ENCODE measurements at regions not wholly inside any gene's neighbourhood (a gene's known extent, or its start where the extent isn't known, plus 50 kb on each side); places are given as distances from the start of the nearest gene placed in this dataset.
"Not testable (repeated sequence)": the region's sequence is repeated elsewhere in the genome, so short reads cannot be mapped to it uniquely, and the experiment has no call there.

DNA sequence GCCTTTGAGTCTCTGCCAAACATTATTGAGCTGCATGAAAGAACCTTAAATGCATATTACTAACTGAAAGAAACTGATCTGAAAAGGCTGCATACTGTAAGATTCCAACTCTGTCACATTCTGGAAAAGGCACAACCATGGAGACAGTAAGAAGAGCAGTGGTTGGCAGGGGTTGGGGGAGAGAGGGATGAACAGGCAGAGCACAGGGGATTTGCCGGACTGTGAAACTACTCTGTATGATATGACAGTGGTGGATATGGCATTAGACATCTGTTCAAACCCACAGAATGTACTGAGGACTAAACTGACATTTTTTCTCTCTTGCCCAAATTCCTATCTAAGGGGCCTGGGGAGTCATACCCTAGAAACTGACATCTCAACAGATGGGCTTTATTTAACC lies 138.4 kb downstream of the KCNJ12 start:
- DNase-seq (ENCODE audit: low read depth in 2 of 2, low spot score in 1 of 2) = not testable (repeated sequence)

- no peak for DNase-seq (ENCODE audit: low read depth in 2 of 2, low spot score in 1 of 2)
Observed at GRCh38 chr17:21517538-21518293, 141.6 kb downstream of the KCNJ12 start.

DNA sequence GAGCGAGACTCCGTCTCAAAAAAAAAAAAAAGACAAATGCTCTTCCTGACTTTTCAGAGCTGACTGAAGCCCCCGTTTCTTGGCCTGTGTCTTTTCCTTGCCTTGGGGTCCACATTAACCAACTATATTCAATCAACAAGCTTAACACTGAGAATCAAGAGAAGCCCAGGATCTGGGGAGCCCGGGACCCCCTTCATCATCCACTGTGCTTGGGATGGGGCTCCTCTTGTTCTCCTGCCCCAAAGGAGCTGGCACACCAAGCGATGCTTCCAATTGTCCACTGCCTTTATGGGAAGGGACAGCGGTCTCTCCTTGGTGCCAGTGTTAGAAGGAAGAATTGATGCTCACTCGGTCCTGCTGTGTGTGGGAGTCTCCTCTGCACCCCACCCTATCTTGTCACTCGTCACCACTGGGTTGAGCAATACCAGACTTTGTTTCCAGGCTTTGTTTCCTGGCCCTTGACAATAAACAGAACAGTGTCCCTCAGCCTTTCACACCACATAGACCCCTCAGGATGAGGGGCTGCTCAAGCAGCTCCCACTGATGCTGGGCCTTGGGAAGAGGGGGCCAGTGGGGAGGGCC lies 146.7 kb downstream of the KCNJ12 start:
- DNase-seq (ENCODE audit: low read depth in 2 of 2, low spot score in 1 of 2) = no peak

GRCh38 chr17:21523497-21524210 lies 147.5 kb downstream of the KCNJ12 start:
- DNase-seq (ENCODE audit: low read depth in 2 of 2, low spot score in 1 of 2) = no peak

DNA sequence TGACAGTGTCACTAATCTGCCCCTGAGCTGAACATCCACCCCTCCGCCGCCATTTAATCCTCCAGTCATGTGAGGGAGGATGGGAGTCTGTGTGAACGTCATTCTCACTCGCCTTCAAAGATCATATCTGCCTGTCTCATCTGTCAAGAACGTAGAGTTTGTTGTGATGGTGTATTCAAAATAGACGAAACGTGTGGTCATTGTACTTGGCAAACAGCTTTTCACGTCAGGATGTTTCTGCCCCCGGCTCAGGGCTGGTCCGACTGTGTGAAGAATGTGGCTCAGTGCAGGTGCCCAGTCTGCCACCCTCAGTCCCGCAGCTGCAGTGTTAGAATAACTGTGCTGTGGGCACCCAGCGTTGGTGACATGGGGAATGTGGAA lies 148.0 kb downstream of the KCNJ12 start:
- no peak for DNase-seq (ENCODE audit: low read depth in 2 of 2, low spot score in 1 of 2)

GRCh38 chr17:21525464-21526130 lies 149.4 kb downstream of the KCNJ12 start:
- no peak for DNase-seq (ENCODE audit: low read depth in 2 of 2, low spot score in 1 of 2)

- DNase-seq (ENCODE audit: low read depth in 2 of 2, low spot score in 1 of 2) = no peak
Observed at GRCh38 chr17:21528031-21528695, 152.0 kb downstream of the KCNJ12 start.

GRCh38 chr17:21530311-21530710 lies 154.2 kb downstream of the KCNJ12 start:
- no peak for DNase-seq (ENCODE audit: low read depth in 2 of 2, low spot score in 1 of 2)

GRCh38 chr17:21530841-21531240 lies 154.7 kb downstream of the KCNJ12 start:
- no peak for DNase-seq (ENCODE audit: low read depth in 2 of 2, low spot score in 1 of 2)

DNA sequence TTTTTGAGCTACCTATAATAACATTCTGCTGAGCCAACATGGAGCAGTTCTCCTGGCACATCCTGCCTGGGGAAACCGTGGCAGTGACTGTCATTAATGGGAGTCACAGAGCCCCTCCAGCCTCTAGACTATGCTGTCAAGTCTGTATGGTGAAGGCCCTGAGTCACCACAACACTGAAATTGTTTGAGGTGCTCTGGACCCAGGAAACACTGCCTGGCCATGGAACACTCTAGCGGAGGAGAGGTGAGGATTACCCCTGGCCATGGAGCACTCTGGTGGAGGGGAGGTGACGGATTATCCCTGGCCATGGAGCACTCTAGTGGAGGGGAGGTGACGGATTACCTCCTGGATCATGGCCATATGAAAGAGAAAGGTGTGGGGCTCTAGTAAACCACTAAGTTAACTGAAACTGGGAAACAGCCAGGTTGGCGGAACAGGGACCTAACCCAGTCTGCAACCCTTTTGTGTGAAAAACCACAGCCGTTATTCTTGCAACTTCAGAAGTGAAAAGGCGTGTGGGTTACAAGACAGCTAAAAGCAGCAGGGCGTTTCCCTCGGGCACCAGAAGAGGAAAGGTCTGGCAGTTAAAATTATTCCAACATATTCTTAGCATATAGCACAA lies 156.7 kb downstream of the KCNJ12 start:
- no peak for DNase-seq (ENCODE audit: low read depth in 2 of 2, low spot score in 1 of 2)

DNA sequence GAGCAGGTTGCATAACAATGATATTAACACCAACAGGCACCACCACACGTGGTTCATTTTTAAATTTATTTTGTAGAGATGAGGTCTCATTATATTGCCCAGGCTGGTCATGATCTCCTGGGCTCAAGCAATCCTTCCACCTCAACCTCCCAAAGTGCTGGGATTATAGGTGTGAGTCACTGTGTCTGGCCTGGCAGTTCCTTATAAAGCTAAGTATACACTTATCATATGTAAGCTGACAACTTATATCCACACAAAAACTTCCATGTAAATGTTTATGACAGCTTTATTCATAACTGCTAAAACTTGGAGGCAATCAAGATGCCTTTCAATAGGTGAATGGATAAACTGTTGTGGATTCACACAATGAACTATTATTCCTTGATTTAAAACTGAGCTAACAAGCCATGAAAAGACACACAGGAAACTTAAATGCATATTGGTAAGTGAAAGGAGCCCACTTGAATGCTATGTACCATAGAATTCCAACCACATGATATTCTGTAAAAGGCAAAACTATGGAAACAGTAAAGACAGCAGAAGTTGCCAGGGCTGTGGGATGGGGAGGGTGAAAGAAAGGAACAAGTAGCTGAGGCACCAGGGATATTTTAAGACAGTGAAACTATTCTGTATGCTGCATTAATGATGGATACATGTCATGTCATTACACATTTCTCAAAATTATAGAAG lies 156.5 kb upstream of the KCNJ18 start:
- DNase-seq (ENCODE audit: low read depth in 2 of 2, low spot score in 1 of 2) = no peak

DNA sequence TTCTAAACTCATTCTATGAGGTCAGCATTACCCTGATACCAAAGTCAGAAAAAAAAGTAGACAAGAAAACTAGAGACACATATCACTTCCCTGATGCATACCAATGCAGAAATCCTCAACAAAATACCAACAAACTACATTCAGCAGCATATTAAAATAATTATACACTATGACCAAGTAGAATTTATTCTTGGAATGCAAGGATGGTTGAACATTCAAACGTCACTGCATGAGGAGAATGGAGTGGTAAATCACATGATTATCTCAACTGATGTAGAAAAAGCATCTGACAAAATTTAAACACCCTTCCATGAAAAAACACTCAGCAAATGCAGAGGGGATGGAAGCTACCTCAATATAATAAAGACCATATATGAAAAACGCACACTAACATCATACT lies 155.0 kb upstream of the KCNJ18 start:
- DNase-seq (ENCODE audit: low read depth in 2 of 2, low spot score in 1 of 2) = no peak

DNA sequence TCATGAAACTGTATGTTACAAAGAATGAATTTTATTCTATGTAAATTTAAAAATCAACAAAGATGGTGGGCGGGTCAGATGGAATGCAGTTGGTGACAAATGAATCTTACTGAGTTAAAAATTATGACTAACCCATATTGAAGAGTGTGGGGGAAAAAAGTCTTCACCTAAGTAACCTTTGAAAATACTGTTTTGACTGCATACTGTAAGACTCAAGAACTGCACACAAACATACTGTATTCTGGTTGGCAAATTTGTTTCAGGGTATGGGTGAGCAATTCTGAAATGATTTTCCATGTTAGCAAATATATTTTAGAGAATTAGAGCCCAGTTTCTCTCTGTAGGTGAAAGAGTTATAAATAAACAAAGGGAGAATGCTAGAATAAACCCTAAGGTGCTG lies 153.7 kb upstream of the KCNJ18 start:
- no peak for DNase-seq (ENCODE audit: low read depth in 2 of 2, low spot score in 1 of 2)

DNA sequence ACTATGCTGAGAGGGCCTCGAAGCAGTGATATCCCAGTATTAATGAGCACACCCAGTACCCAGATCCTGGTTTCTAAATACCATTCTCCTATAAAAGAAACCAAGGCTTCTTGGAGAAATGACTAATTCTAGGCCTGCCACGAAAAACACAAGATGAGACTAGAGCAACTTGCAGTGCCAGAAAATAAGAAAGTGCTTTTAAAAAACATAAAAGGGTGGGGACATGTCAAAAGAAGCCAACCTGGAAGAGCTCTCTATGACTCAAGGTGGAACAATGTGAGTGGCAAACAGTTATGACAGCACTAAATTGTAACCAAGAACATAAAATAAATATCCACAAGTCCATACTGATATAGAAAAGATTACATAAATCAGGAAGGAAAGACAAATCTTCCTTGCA lies 153.2 kb upstream of the KCNJ18 start:
- DNase-seq (ENCODE audit: low read depth in 2 of 2, low spot score in 1 of 2) = no peak

DNA sequence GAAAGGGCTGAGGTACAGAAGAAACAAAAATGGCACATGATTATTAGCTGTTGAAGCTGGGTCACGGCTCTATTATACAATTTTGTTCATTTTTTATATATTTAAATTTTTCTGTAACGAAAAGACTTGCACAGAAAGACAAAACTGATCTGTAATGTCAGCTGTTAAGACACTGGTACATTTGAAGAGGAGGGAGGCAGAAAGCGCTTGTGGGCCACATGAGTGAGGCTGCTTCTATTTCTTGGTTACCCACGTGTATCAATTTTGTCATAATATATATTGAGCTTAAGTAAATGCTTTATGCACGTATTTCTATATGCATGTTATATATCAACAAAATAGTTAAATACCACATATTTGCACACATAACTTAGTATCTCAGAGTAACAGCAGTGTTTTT lies 151.8 kb upstream of the KCNJ18 start:
- DNase-seq (ENCODE audit: low read depth in 2 of 2, low spot score in 1 of 2) = no peak

GRCh38 chr17:21542070-21542469 lies 150.3 kb upstream of the KCNJ18 start:
- DNase-seq (ENCODE audit: low read depth in 2 of 2, low spot score in 1 of 2) = no peak

GRCh38 chr17:21542991-21543390 lies 149.3 kb upstream of the KCNJ18 start:
- DNase-seq (ENCODE audit: low read depth in 2 of 2, low spot score in 1 of 2) = no peak

- no peak for DNase-seq (ENCODE audit: low read depth in 2 of 2, low spot score in 1 of 2)
Observed at GRCh38 chr17:21545064-21545463, 147.3 kb upstream of the KCNJ18 start.

- DNase-seq (ENCODE audit: low read depth in 2 of 2, low spot score in 1 of 2) = no peak
Observed at GRCh38 chr17:21548236-21548635, 144.1 kb upstream of the KCNJ18 start.

GRCh38 chr17:21549107-21549687 lies 143.1 kb upstream of the KCNJ18 start:
- DNase-seq (ENCODE audit: low read depth in 2 of 2, low spot score in 1 of 2) = no peak

Data from stimulated activated CD8-positive, alpha-beta memory T cell treated with anti-CD3 and anti-CD28 coated beads, Interleukin-4, amount 100 ng/mL, for 1 hour (primary cell).